ENCODE measurements at regions not wholly inside any gene's neighbourhood (a gene's known extent, or its start where the extent isn't known, plus 50 kb on each side); places are given as distances from the start of the nearest gene placed in this dataset.

DNA sequence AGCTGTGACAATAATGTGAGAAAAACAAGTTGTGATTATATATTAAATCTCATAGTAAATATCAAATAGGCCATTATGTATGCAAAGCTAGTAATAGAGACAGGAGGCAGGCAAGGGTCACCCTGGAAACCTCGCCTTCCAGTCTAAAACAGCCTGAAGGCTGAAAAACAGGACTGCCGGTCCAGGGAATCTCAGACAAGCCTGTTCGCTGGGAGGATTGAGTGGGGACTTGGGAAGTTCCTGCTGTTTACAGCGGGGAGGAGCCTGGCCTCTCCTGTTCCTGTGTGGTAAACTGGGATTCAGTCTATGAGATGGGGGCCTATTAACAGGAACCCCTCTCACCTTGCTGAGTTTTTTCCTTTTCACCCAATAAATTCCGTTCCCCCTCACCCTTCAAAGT, 2317.3 kb downstream of the PCDH7 start:
- no peak for DNase-seq
- intact Hi-C loops (cut with DNase I), result no loop called here

GRCh38 chr4:33045334-33045733, 2325.2 kb downstream of the PCDH7 start:
- intact Hi-C loops (cut with DNase I), result no loop called here
- no peak for DNase-seq

DNA sequence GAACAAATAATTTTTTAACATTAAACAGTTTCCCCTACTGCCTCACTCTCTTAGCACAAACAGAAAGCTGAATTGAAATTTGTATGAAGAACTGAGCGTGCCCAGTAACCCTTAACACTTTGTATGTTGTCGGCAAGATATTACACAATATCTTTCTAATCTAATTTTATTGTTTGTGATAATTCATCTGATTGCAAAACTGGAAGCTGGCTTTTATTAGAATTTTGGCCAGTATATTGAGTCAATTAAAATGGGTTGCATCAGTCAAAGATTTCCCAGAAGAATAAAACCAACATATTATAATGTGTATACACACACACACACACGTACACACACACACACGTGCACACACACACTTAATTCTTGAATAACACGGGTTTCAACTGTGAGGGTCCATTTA, 2332.1 kb downstream of the PCDH7 start:
- DNase-seq, result no peak
- intact Hi-C loops (cut with DNase I), result no loop called here

- intact Hi-C loops (cut with DNase I), result no loop called here
- no peak for DNase-seq
Measured at GRCh38 chr4:33054161-33054560, 2334.0 kb downstream of the PCDH7 start.

DNA sequence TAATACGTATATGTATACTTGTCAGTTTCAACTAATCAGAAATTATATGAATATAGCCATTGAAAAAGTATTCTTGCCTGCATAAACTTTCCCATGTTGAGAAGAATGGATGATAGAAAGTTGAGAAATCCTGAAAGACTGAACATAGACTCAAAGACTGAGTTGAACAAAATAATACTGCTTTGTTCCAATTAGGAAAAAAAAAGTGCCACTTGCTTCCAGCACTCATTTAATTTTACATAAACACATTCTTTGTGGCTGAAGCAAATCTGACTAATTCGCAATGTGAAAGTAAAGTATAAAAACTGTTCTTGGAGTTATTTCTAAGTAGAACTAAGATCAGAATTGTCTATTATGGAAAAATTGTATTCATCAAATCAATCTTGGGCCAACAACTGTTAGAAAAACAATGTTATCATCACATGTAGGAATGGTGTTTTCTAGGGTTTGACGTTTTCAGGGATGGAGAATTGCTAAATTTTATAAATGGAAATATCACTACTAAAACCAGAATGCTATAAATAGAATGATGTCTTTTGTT, 2334.6 kb downstream of the PCDH7 start:
- intact Hi-C loops (cut with DNase I), result no loop called here
- no peak for DNase-seq

- intact Hi-C loops (cut with DNase I), result no loop called here
- DNase-seq, result no peak
Measured at GRCh38 chr4:33057736-33058135, 2337.6 kb downstream of the PCDH7 start.

DNA sequence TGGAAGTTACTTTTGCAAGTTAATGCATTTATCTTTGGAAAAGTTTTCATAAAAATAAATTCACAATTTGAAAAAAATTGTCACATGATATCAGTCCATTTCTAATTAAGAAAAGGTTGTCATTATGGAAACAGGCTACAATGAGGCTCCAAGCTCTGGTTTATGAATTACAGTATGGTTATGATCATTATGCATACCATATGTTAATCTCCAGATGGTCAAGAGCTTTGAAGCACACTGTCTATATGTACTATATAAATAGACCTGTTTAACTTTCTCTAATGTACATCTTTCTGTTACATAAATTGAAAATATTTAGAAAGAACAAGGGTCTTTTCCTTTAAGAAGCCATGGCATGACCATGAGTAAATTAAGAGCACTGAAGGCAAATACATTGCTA, 2338.8 kb downstream of the PCDH7 start:
- no peak for DNase-seq
- intact Hi-C loops (cut with DNase I), result no loop called here

DNA sequence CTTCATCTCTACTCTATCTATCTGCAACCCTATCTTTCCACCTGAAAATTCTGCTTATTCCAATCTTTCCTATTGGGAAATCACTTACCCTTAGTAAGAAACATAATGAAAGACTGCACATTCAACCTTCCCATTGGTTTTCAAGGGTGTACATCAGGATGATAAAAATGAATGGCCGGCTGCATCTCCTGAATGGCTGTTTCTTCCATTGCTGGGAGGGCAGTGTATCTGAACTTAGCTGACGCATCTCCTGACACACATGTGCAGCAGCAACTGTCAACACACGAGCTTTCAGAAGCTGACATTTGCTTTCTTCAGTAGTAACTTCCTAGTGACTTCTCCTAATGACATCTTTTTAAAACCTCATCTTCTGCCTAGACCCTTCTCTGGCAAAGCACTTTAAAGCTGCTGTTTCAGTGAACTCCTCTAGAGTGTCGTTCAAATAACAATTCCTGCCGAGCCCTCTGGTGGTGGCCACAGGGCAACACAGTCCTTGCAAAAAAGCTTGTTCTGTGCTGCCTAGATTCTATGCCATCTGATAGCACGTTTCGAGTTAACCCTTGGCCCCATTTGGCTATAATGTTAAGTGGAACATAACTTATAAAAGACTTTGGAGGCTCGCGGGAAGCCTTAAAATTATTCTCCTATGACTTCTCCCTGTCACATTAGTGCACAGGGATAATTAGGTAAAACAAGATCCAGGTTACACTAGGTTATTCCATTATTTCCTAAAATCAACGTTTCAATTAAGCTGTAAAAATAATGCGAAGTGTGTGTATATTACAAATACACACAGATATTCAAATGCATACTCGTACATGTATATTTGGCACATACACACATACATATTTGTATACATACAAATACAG, 2340.7 kb downstream of the PCDH7 start:
- intact Hi-C loops (cut with DNase I), result no loop called here
- peak; percentile 33 to 81 (median 60) for DNase-seq

DNA sequence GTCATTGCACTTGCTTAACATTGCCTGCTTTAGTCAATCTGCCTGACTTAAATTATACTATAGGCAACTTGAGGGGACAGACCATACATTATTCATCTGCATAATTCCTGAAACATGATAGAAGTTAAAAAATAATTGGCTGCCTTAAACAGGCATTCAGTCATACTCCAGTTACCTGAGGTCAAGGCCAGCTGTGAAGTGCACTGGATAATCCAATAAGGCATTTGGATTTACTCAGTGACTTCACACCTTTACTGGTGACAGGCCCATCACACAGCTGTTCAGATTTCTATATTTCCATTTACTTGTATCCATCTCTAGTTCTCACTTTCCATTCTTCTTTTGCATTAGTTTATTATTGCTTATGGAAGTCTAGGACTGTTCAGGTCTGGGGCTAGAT, 2341.6 kb downstream of the PCDH7 start:
- intact Hi-C loops (cut with DNase I), result no loop called here

GRCh38 chr4:33062155-33062806, 2342.1 kb downstream of the PCDH7 start:
- no peak for DNase-seq
- intact Hi-C loops (cut with DNase I), result no loop called here

More for the DNA sequence above, 2341.6 kb downstream of the PCDH7 start:
- DNase-seq, result no peak

- intact Hi-C loops (cut with DNase I), result no loop called here
- DNase-seq, result no peak
Measured at GRCh38 chr4:33063241-33063640, 2343.1 kb downstream of the PCDH7 start.

- DNase-seq, result no peak
- intact Hi-C loops (cut with DNase I), result no loop called here
Measured at GRCh38 chr4:33064238-33064637, 2344.1 kb downstream of the PCDH7 start.

DNA sequence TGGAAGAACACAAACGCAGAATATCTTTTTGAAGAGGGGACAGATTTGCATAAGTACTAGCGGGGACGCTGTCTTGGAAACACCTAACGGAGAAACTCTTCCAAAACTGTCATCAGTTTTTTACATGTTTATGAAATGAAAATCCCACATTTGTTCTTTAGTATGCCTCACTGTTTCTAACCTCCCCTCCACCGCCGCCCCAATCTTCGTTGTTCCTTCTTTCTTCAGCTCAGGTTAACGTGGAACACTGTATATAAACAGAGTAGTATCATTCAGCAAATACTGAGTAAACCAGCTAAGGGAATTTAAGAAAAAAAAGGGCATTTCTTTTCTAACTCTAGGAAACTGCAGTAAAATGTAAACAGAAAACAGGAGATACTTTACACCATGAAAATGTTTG, 2345.6 kb downstream of the PCDH7 start:
- no peak for DNase-seq
- intact Hi-C loops (cut with DNase I), result no loop called here

DNA sequence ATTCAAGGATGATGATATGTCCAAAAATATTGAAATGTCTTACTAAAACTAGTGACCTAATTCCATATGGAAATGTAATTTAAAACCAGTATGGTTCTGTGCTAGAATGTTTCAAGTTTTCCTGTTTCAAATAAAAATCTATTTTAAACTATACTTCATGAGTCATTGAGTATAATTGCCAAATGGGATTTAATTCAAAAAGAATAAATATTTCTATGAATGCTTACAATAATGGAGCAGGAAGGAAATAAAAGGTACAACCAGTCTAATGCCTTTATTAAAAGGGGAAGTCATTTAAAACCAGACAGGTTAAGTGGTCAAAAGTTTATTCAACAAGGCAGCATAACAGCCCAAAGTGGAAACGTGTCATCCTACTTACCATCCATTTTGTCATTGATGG, 2347.1 kb downstream of the PCDH7 start:
- DNase-seq, result no peak
- intact Hi-C loops (cut with DNase I), result no loop called here

- intact Hi-C loops (cut with DNase I), result no loop called here
Measured at GRCh38 chr4:33068539-33068938, 2348.4 kb downstream of the PCDH7 start.

GRCh38 chr4:33071535-33071934, 2351.4 kb downstream of the PCDH7 start:
- DNase-seq, result no peak
- intact Hi-C loops (cut with DNase I), result no loop called here

More at GRCh38 chr4:33068539-33068938, 2348.4 kb downstream of the PCDH7 start:
- no peak for DNase-seq

GRCh38 chr4:33072298-33073089, 2352.3 kb downstream of the PCDH7 start:
- intact Hi-C loops (cut with DNase I), result no loop called here
- no peak for DNase-seq

- intact Hi-C loops (cut with DNase I), result no loop called here
- no peak for DNase-seq
Measured at GRCh38 chr4:33073811-33074210, 2353.6 kb downstream of the PCDH7 start.

DNA sequence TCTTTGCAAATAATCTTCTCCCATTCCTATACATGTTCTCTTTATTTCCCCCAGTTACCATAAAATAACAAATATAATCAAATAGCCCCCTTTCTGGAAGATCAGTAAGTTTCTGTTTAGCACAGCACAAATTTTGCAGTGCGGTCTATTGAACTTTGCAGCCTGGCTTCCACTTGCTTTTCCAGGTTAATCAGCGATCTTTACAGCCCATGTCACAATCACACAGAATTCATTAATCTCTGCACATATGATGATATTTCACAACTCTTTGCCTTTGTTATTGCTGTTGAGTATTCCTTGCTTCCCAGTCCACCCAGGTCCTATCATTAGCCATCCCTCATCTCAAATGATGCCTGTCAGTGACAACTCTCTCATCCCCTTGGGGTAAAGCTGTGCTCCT, 2358.0 kb downstream of the PCDH7 start:
- intact Hi-C loops (cut with DNase I), result no loop called here

GRCh38 chr4:33080275-33080674, 2360.1 kb downstream of the PCDH7 start:
- intact Hi-C loops (cut with DNase I), result no loop called here
- DNase-seq, result no peak

More for the DNA sequence above, 2358.0 kb downstream of the PCDH7 start:
- DNase-seq, result no peak
